ENCODE measurements at regions not wholly inside any gene's neighbourhood (a gene's known extent, or its start where the extent isn't known, plus 50 kb on each side); places are given as distances from the start of the nearest gene placed in this dataset.

- no peak for DNase-seq (ENCODE audit: low read depth)
- no peak overlapping the region for H3K4me3 ChIP-seq (ENCODE audit: low read depth, low read length)
- TF ChIP-seq, protein P1, sequence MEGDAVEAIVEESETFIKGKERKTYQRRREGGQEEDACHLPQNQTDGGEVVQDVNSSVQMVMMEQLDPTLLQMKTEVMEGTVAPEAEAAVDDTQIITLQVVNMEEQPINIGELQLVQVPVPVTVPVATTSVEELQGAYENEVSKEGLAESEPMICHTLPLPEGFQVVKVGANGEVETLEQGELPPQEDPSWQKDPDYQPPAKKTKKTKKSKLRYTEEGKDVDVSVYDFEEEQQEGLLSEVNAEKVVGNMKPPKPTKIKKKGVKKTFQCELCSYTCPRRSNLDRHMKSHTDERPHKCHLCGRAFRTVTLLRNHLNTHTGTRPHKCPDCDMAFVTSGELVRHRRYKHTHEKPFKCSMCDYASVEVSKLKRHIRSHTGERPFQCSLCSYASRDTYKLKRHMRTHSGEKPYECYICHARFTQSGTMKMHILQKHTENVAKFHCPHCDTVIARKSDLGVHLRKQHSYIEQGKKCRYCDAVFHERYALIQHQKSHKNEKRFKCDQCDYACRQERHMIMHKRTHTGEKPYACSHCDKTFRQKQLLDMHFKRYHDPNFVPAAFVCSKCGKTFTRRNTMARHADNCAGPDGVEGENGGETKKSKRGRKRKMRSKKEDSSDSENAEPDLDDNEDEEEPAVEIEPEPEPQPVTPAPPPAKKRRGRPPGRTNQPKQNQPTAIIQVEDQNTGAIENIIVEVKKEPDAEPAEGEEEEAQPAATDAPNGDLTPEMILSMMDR (conservative IDR thresholded peaks at IDR 0.05; ENCODE audit: low read depth, low read length) = no peak
These were observed 435.5 kb upstream of the TGFBR2 start for GRCh38 chr3:30170681-30171438.

GRCh38 chr3:30174357-30174756, 432.0 kb upstream of the TGFBR2 start:
- TF ChIP-seq, protein P1 (conservative IDR thresholded peaks at IDR 0.05; ENCODE audit: low read depth, low read length) = no peak
- no peak for DNase-seq (ENCODE audit: low read depth)
- H3K4me3 ChIP-seq (ENCODE audit: low read depth, low read length) = no peak overlapping the region

DNA sequence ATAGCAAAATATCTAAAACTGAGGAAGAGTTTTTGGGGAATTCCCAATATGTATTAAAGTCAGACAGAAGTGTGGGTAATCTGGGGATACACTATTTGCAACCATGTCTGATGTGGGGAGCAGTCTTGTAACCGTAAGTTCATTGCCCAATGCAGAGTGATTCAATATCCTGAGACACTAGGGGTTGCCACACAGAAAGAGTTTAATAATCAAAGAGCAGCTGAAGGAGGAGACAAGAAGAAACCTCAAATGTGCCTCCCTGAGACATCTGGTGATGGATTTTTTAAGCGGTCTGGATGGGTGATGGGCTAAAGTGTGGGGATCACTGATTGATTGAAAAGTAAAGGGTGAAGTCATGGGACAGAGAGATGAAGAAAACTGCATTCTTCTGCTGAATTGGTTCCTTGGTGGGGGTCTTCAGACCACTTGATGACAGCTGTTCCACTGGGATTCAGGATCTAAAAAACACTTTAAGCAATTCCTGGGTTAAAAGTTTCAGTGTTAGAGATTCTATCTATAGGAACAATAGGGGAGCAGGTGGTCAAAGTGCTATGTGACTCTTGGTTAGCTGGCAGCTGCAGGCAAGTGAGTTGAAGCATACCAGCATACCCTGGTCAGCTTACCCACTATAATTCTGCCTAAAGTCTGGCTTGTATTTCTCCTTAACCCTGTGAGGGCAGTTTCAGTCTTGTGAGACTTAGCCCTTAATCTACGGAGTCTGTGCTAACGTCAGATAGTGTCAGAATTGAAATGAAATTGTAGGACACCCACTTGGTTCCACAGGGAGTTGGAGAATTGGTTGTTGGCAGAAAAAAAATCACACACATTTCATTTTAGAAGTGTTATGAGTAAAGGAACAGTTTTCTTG, 425.9 kb upstream of the TGFBR2 start:
- TF ChIP-seq, protein P1 (conservative IDR thresholded peaks at IDR 0.05; ENCODE audit: low read depth, low read length) = no peak
- H3K4me3 ChIP-seq (ENCODE audit: low read depth, low read length) = no peak overlapping the region
- DNase-seq (ENCODE audit: low read depth) = no peak

DNA sequence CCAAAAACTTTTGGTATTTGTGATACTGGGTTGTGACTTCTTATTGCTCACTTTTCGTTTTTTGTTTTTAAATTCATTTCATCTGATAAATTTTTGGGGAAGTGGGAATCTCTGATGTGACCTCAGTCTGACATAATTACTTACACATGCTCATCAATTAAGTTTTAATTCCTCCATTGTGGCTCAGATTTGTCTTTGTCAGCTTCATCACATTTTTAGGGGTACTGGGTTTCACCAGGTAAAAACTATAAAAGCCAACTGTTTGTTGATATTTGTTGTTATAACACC, 425.3 kb upstream of the TGFBR2 start:
- DNase-seq (ENCODE audit: low read depth) = no peak
- H3K4me3 ChIP-seq (ENCODE audit: low read depth, low read length) = no peak overlapping the region
- TF ChIP-seq, protein P1 (conservative IDR thresholded peaks at IDR 0.05; ENCODE audit: low read depth, low read length) = no peak

DNA sequence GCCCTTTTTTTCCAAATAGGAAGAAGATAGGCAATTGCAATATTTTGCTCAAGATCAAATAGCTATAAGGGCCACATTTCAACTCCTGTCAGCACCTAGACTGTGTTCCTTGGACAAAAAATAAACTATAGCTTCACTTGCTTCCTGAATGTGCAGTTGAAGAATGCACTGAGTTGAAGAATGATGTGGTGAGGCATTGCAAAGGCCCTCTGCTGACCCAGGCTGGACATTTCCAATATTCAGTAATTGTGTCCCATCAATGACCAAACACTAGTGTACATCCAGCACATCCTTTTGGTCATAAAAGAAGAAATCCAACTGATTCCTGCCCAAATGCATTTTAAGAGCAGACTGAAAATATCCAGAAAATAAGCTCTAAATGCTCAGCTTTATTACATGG, 424.8 kb upstream of the TGFBR2 start:
- H3K4me3 ChIP-seq (ENCODE audit: low read depth, low read length) = no peak overlapping the region
- TF ChIP-seq, protein P1 (conservative IDR thresholded peaks at IDR 0.05; ENCODE audit: low read depth, low read length) = no peak

GRCh38 chr3:30183421-30183820, 423.0 kb upstream of the TGFBR2 start:
- H3K4me3 ChIP-seq (ENCODE audit: low read depth, low read length) = no peak overlapping the region
- DNase-seq (ENCODE audit: low read depth) = no peak
- TF ChIP-seq, protein P1 (conservative IDR thresholded peaks at IDR 0.05; ENCODE audit: low read depth, low read length) = no peak

More for the DNA sequence above, 424.8 kb upstream of the TGFBR2 start:
- no peak for DNase-seq (ENCODE audit: low read depth)
